PC-3 (cell line): ENCODE measurements at regions not wholly inside any gene's neighbourhood (a gene's known extent, or its start where the extent isn't known, plus 50 kb on each side); places are given as distances from the start of the nearest gene placed in this dataset.
A peak's percentile ranks its signal among the peaks of the same experiment; 100 is the strongest.

Experiments
- ATAC-seq: fragments of 200-7000 bp; cut with Tn5 transposase; 2 replicates; pipeline ENCODE4 v1.9.1; 2020; ENCODE audit warnings: mild to moderate bottlenecking, moderate library complexity
- BruUV-seq: library from RNA; stranded (reverse); fragments of 400-500 nt; replicated peaks from 2 replicates; lab custom pipeline; 2021; lab: Mats Ljungman, UMichigan
- CTCF ChIA-PET: fragments of 300-600 bp; sonication (Branson Sonifier 250); formaldehyde crosslinking; loops from one replicate; lab custom pipeline; 2022; ENCODE audit warnings: antibody characterized with exemption; lab: Charles Lee
- POLR2A ChIA-PET: fragments of 300-600 bp; sonication (Branson Sonifier 250); formaldehyde crosslinking; loops from one replicate; lab custom pipeline; 2022; ENCODE audit warnings: antibody characterized with exemption; ENCODE audit not compliant: unreplicated experiment; lab: Charles Lee
- DNase-seq: peaks from one replicate; pipeline ENCODE4 v3.0.0-alpha.2; 2015
- H2AFZ ChIP-seq: fragments of 300-600 bp; sonication (generic); 2 replicates; pipeline ENCODE4 v1.6.0; 2016; ENCODE audit warnings: antibody characterized with exemption, low read length
- H3F3A ChIP-seq: fragments of 300-600 bp; sonication (generic); one replicate; pipeline ENCODE4 v1.6.0; 2017; ENCODE audit warnings: antibody characterized with exemption, low read length, control low read depth, mild to moderate bottlenecking; ENCODE audit not compliant: unreplicated experiment
- H3K27ac ChIP-seq: fragments of 300-600 bp; sonication (generic); 2 replicates; pipeline ENCODE4 v1.5.1; 2016; ENCODE audit warnings: mild to moderate bottlenecking, low read length
- H3K27me3 ChIP-seq: fragments of 300-600 bp; sonication (generic); 2 replicates; pipeline ENCODE4 v1.6.1; 2016; ENCODE audit warnings: low read length, mixed read lengths
- H3K36me3 ChIP-seq: fragments of 300-600 bp; sonication (generic); 2 replicates; pipeline ENCODE4 v1.6.1; 2016; ENCODE audit warnings: low read depth, mixed run types, low read length, mixed read lengths
- H3K4me1 ChIP-seq: fragments of 300-600 bp; sonication (generic); 2 replicates; pipeline ENCODE4 v1.5.1; 2016; ENCODE audit warnings: low read length; ENCODE audit not compliant: insufficient read depth
- H3K4me2 ChIP-seq: fragments of 300-600 bp; sonication (generic); 2 replicates; pipeline ENCODE4 v1.6.0; 2016; ENCODE audit warnings: low read length
- H3K4me3 ChIP-seq: fragments of 300-600 bp; sonication (generic); 2 replicates; pipeline ENCODE4 v1.5.1; 2016; ENCODE audit warnings: mild to moderate bottlenecking, low read length, mixed read lengths
- H3K79me2 ChIP-seq: fragments of 300-600 bp; sonication (generic); 2 replicates; pipeline ENCODE4 v1.6.1; 2017; ENCODE audit warnings: low read length, mixed read lengths
- H3K9ac ChIP-seq: fragments of 300-600 bp; sonication (generic); 2 replicates; pipeline ENCODE4 v1.6.0; 2016; ENCODE audit warnings: mild to moderate bottlenecking, low read length
- H3K9me2 ChIP-seq: fragments of 300-600 bp; sonication (generic); replicated peaks from 2 replicates; pipeline ENCODE4 v1.6.1; 2016; ENCODE audit warnings: mixed run types, low read length, mixed read lengths
- H3K9me3 ChIP-seq: fragments of 300-600 bp; sonication (generic); 2 replicates; pipeline ENCODE4 v1.6.1; 2016; ENCODE audit warnings: low read length, mixed read lengths
- H4K20me1 ChIP-seq: fragments of 300-600 bp; sonication (generic); 2 replicates; pipeline ENCODE4 v1.6.1; 2016; ENCODE audit warnings: low read length, mixed read lengths
- EZH2 ChIP-seq: fragments of 300-600 bp; sonication (generic); IDR thresholded peaks from one replicate; pipeline ENCODE4 v1.6.1; 2017; ENCODE audit warnings: antibody characterized with exemption, mild to moderate bottlenecking, low read length; ENCODE audit not compliant: unreplicated experiment
- EZH2phosphoT487 ChIP-seq: fragments of 300-600 bp; sonication (generic); IDR thresholded peaks from 2 replicates; pipeline ENCODE4 v1.6.1; 2018; ENCODE audit warnings: mild to moderate bottlenecking, antibody characterized with exemption, low read length, borderline replicate concordance
- intact Hi-C: fragments of 100-400 bp; cut with micrococcal nuclease; formaldehyde crosslinking; loops from 2 replicates; pipeline ENCODE4 v1.9.0; 2023
- TF ChIP-seq, protein P1 (sequence below): fragments of 300-600 bp; sonication (generic); conservative IDR thresholded peaks from 2 replicates; pipeline ENCODE4 v1.5.1; 2017; ENCODE audit warnings: antibody characterized with exemption, low read depth, mild to moderate bottlenecking, low read length

DNA sequence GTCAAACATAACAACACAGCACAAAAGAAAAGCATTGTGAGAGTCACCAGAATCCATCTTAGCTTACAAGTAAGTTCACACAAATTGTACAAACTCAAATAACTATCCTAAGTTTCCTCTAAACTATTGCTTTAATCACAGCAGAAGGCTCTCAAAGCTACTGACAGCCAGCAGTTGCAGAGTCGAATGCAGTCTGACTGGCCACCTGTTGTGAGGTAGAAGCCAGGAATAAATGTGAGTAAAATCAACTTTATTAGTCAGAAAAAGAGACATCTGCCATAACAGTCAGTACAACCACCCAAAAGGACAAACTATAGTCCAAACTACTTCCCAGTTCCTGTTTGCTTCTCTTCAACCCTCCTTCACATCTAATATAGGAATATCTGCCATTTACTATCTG, 231.7 kb upstream of the USP15 start:
- no TSS peak for BruUV-seq
- no peak for DNase-seq
- Histone ChIP-seq H2AFZ (no peak overlapping the region), H3K4me1 (no peaks in the 10 kb centered on the region), H3K27ac (no peak overlapping the region), H3K79me2 (no peaks in the 10 kb centered on the region), H3K9me2 (no peaks in the 10 kb centered on the region), H3K27me3 (peaks cover 35% of the 10 kb centered on the region), H3K9ac (no peak overlapping the region), H3K4me3 (no peak overlapping the region), H3K36me3 (no peaks in the 10 kb centered on the region), H3K9me3 (no peaks in the 10 kb centered on the region), H3K4me2 (no peak overlapping the region), H3F3A (no peaks in the 10 kb centered on the region), H4K20me1 (no peaks in the 10 kb centered on the region)
- POLR2A ChIA-PET, result no interaction called here
- CTCF ChIA-PET, result no interaction called here
- ATAC-seq, result no peak
- TF ChIP-seq, protein P1, sequence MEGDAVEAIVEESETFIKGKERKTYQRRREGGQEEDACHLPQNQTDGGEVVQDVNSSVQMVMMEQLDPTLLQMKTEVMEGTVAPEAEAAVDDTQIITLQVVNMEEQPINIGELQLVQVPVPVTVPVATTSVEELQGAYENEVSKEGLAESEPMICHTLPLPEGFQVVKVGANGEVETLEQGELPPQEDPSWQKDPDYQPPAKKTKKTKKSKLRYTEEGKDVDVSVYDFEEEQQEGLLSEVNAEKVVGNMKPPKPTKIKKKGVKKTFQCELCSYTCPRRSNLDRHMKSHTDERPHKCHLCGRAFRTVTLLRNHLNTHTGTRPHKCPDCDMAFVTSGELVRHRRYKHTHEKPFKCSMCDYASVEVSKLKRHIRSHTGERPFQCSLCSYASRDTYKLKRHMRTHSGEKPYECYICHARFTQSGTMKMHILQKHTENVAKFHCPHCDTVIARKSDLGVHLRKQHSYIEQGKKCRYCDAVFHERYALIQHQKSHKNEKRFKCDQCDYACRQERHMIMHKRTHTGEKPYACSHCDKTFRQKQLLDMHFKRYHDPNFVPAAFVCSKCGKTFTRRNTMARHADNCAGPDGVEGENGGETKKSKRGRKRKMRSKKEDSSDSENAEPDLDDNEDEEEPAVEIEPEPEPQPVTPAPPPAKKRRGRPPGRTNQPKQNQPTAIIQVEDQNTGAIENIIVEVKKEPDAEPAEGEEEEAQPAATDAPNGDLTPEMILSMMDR, result no peak
- TF ChIP-seq EZH2phosphoT487, result no peak
- no peak for TF ChIP-seq EZH2
- intact Hi-C loops, result no loop called here

DNA sequence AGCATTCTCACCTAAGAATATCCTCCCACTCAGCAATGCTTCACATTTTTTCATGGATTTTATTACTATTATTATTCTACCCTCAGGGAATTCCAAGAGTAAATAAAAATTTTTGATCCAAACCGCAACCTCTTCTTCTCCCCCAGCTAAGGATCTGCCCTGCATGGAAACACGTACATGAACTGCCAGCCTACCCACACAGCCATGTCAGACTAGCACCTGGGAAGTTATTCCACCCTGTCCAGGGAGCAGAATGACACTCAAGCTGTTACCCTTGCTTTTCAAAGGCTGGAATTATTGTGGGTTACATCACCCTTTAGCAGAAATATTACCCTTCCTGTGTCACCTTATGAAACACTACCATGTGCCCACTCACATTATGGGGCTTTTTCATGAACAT, 227.3 kb upstream of the USP15 start:
- Histone ChIP-seq H3K27me3 (peaks cover 22% of the 10 kb centered on the region; the same call in 1 of the 2 replicates), H3F3A (no peaks in the 10 kb centered on the region), H3K36me3 (no peaks in the 10 kb centered on the region), H4K20me1 (no peaks in the 10 kb centered on the region), H3K9me2 (no peaks in the 10 kb centered on the region), H3K4me3 (no peak overlapping the region), H3K27ac (no peak overlapping the region), H3K4me2 (no peak overlapping the region), H3K4me1 (no peaks in the 10 kb centered on the region), H2AFZ (no peak overlapping the region), H3K9me3 (no peaks in the 10 kb centered on the region), H3K9ac (no peak overlapping the region), H3K79me2 (no peaks in the 10 kb centered on the region)
- ATAC-seq (no peak), DNase-seq (peak; percentile 7)
- TF ChIP-seq EZH2, result no peak
- no peak for TF ChIP-seq EZH2phosphoT487
- TF ChIP-seq, protein P1, result no peak
- ChIA-PET POLR2A (no interaction called here), CTCF (no interaction called here)
- intact Hi-C loops, result no loop called here
- BruUV-seq, result no TSS peak

DNA sequence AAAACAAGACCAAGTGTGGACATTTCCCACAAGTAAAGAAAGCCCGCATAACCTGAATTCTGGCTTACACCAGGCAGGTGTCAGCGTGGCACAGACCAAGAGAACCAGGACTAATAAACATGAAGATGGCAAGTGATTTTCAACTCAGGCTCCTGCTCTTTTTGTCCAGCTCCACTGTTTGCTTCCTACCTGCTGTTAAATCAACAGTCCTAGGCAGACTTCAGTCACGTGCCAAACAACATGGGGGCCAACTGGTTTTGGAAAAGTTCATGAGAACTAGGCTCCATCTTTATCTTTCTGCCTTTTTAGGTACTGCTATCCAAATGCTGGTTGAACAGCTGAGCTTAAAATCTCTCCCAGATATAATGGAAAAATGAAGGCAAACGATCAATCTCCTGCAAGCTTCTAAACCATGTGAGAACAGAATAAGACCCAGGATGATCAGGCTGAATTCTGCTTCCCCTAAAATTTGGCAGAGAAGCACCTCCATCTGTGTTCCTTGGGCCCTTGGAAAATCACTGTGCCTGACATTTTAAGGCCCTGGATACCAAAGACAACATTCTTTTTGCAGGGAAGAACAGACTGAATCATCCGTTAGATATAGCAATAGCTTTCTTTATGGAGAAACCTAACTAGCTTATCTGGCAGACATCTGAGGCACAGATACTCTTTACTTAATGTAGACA, 215.6 kb upstream of the USP15 start:
- H2AFZ ChIP-seq, result no peak overlapping the region
- H3K27ac ChIP-seq, result no peak overlapping the region
- no peak overlapping the region for H3K9ac ChIP-seq
- no peaks in the 10 kb centered on the region for H3K9me2 ChIP-seq
- H3K4me2 ChIP-seq, result no peak overlapping the region
- ATAC-seq (no peak), DNase-seq (no peak)
- no peaks in the 10 kb centered on the region for H3F3A ChIP-seq
- ChIA-PET POLR2A (no interaction called here), CTCF (no interaction called here)
- no peaks in the 10 kb centered on the region for H3K79me2 ChIP-seq
- intact Hi-C loops, result no loop called here
- TF ChIP-seq, protein P1, result no peak
- TF ChIP-seq EZH2 (no peak), EZH2phosphoT487 (no peak)
- H3K4me1 ChIP-seq, result no peaks in the 10 kb centered on the region
- H3K27me3 ChIP-seq, result peaks cover 19% of the 10 kb centered on the region; the same call in 1 of the 2 replicates
- BruUV-seq, result no TSS peak
- H3K36me3 ChIP-seq, result no peaks in the 10 kb centered on the region
- no peaks in the 10 kb centered on the region for H3K9me3 ChIP-seq
- H3K4me3 ChIP-seq, result no peak overlapping the region
- no peaks in the 10 kb centered on the region for H4K20me1 ChIP-seq
